Upper lobe of left lung (tissue), 6 donors: ENCODE measurements at regions not wholly inside any gene's neighbourhood (a gene's known extent, or its start where the extent isn't known, plus 50 kb on each side); places are given as distances from the start of the nearest gene placed in this dataset.

Source experiments
- ATAC-seq, 2 donors: fragments of 200-7000 bp; cut with Tn5 transposase; one replicate each; pipeline ENCODE4 v1.9.1; 2022; ENCODE audit warnings: mild to moderate bottlenecking in 2 of 2, moderate library complexity in 2 of 2; ENCODE audit not compliant: low FRiP score in 2 of 2
- DNase-seq, 2 donors: peaks; one replicate each; pipeline ENCODE4 v3.0.0-alpha.2; 2019 to 2020
- H3K27ac ChIP-seq, 4 donors: fragments of 200-600 bp; sonication (generic); one replicate each; pipeline ENCODE4 v1.5.1; 2016 to 2019
- H3K27me3 ChIP-seq, 4 donors: fragments of 200-600 bp; sonication (generic); one replicate each; pipeline ENCODE4 v1.5.1; 2017 to 2019
- H3K36me3 ChIP-seq, 4 donors: fragments of 200-600 bp; sonication (generic); one replicate each; pipeline ENCODE4 v1.5.1; 2016 to 2019
- H3K4me1 ChIP-seq, 4 donors: fragments of 200-600 bp; sonication (generic); one replicate each; pipeline ENCODE4 v1.5.1; 2018 to 2019
- H3K4me3 ChIP-seq, 4 donors: fragments of 200-600 bp; sonication (generic); one replicate each; pipeline ENCODE4 v1.5.1; 2017 to 2019; ENCODE audit warnings: mild to moderate bottlenecking in 2 of 4, moderate library complexity in 1 of 4
- H3K9me3 ChIP-seq, 4 donors: fragments of 200-600 bp; sonication (generic); one replicate each; pipeline ENCODE4 v1.5.1; 2018 to 2019
- CTCF ChIP-seq, 6 experiments: fragments of 450-650 bp in 4 of 6; fragments of 200-600 bp in 2 of 6; sonication (generic) in 2 of 6; IDR thresholded peaks; one replicate each; pipeline ENCODE4 v1.5.1; 2016 to 2019; ENCODE audit warnings: antibody characterized with exemption in 6 of 6
- EP300 ChIP-seq, 4 donors: sonication (generic); formaldehyde crosslinking; IDR thresholded peaks; one replicate each; pipeline ENCODE4 v1.5.1; 2017; ENCODE audit warnings: antibody characterized with exemption in 4 of 4, control low read depth in 2 of 4
- POLR2A ChIP-seq, 4 donors: fragments of 450-650 bp; IDR thresholded peaks; one replicate each; pipeline ENCODE4 v1.5.1; 2016 to 2017; ENCODE audit warnings: antibody characterized with exemption in 4 of 4, mild to moderate bottlenecking in 2 of 4
- POLR2AphosphoS5 ChIP-seq, 2 donors: sonication (generic); formaldehyde crosslinking; IDR thresholded peaks; one replicate each; pipeline ENCODE4 v1.5.1; 2017; ENCODE audit warnings: antibody characterized with exemption in 2 of 2
- WGBS, 2 donors: methylation state at CpG; one replicate each; pipeline ENCODE4 v1.1.5; 2017 to 2018; 5-methylcytosine and 5-hydroxymethylcytosine counted together
- donor health status: DM: no; HTN: no; CAD: no; lungs with moderate emphysema.
- donor health status: DM: no; HTN: yes; CAD: no; lungs with severe emphysema.

GRCh38 chr3:21260507-21260906 is 490.5 kb downstream of the ZNF385D start:
- ATAC-seq: no peak
- H3K27me3 ChIP-seq: no peaks in the 10 kb centered on the region
- no peak for TF ChIP-seq POLR2AphosphoS5 (IDR thresholded peaks at IDR 0.05)
- no peaks in the 10 kb centered on the region for H3K36me3 ChIP-seq
- no peak overlapping the region for H3K27ac ChIP-seq
- WGBS, 2 donors: 55 to 67% methylated on average over 5 of the region's 5 CpGs
- no peak for DNase-seq
- peaks cover 0 to under 1% (median 0%) of the 10 kb centered on the region in 4 donors for H3K9me3 ChIP-seq
- H3K4me3 ChIP-seq: no peak overlapping the region
- H3K4me1 ChIP-seq: no peaks in the 10 kb centered on the region

- Histone ChIP-seq H3K27me3 (no peaks in the 10 kb centered on the region), H3K9me3 (peaks cover 0 to 3% (median 0%) of the 10 kb centered on the region in 4 donors), H3K27ac (no peak overlapping the region), H3K4me3 (no peak overlapping the region), H3K4me1 (no peaks in the 10 kb centered on the region), H3K36me3 (no peaks in the 10 kb centered on the region)
- DNase-seq (no peak), ATAC-seq (no peak)
- no peak for TF ChIP-seq EP300 (IDR thresholded peaks at IDR 0.05)
- no peak for TF ChIP-seq POLR2AphosphoS5 (IDR thresholded peaks at IDR 0.05)
- TF ChIP-seq CTCF (IDR thresholded peaks at IDR 0.05): no peak
- no peak for TF ChIP-seq POLR2A (IDR thresholded peaks at IDR 0.05)
- 14 to 25% methylated on average over 3 of the region's 3 CpGs for WGBS, 2 donors
Measured at GRCh38 chr3:21259896-21260295, 491.1 kb downstream of the ZNF385D start.

GRCh38 chr3:21256932-21257331 is 494.1 kb downstream of the ZNF385D start:
- peaks cover 0 to 3% (median 0%) of the 10 kb centered on the region in 4 donors for H3K9me3 ChIP-seq
- WGBS, 2 donors: 10 to 65% methylated on average over 1 of the region's 1 CpG
- H3K36me3 ChIP-seq: no peaks in the 10 kb centered on the region
- H3K4me3 ChIP-seq: no peak overlapping the region
- no peak overlapping the region for H3K27ac ChIP-seq
- no peak for DNase-seq
- no peaks in the 10 kb centered on the region for H3K27me3 ChIP-seq
- no peak for ATAC-seq
- no peak for TF ChIP-seq POLR2AphosphoS5 (IDR thresholded peaks at IDR 0.05)
- TF ChIP-seq POLR2A (IDR thresholded peaks at IDR 0.05): no peak
- no peak for TF ChIP-seq EP300 (IDR thresholded peaks at IDR 0.05)
- TF ChIP-seq CTCF (IDR thresholded peaks at IDR 0.05): no peak
- no peaks in the 10 kb centered on the region for H3K4me1 ChIP-seq

- TF ChIP-seq POLR2AphosphoS5 (IDR thresholded peaks at IDR 0.05): no peak
- no peak for TF ChIP-seq EP300 (IDR thresholded peaks at IDR 0.05)
- TF ChIP-seq CTCF (IDR thresholded peaks at IDR 0.05): no peak
- TF ChIP-seq POLR2A (IDR thresholded peaks at IDR 0.05): no peak
- Histone ChIP-seq H3K4me1 (no peaks in the 10 kb centered on the region), H3K4me3 (no peak overlapping the region), H3K36me3 (no peaks in the 10 kb centered on the region), H3K27ac (no peak overlapping the region), H3K27me3 (no peaks in the 10 kb centered on the region), H3K9me3 (no peaks in the 10 kb centered on the region)
- WGBS, 2 donors: 90 to 91% methylated on average over 2 of the region's 2 CpGs
- no peak for DNase-seq
- ATAC-seq: no peak
Measured at GRCh38 chr3:21238661-21239060, 512.3 kb downstream of the ZNF385D start.

- TF ChIP-seq CTCF (IDR thresholded peaks at IDR 0.05) (no peak), POLR2AphosphoS5 (IDR thresholded peaks at IDR 0.05) (no peak), EP300 (IDR thresholded peaks at IDR 0.05) (no peak)
- Histone ChIP-seq H3K36me3 (no peaks in the 10 kb centered on the region), H3K27ac (no peak overlapping the region), H3K27me3 (no peaks in the 10 kb centered on the region), H3K9me3 (no peaks in the 10 kb centered on the region), H3K4me3 (no peak overlapping the region), H3K4me1 (no peaks in the 10 kb centered on the region)
- no peak for ATAC-seq
- 68 to 70% methylated on average over 1 of the region's 1 CpG for WGBS, 2 donors
- DNase-seq: no peak
Measured at GRCh38 chr3:21237638-21238037, 513.4 kb downstream of the ZNF385D start.
